Small intestine (tissue), 7 donors: ENCODE measurements at regions not wholly inside any gene's neighbourhood (a gene's known extent, or its start where the extent isn't known, plus 50 kb on each side); places are given as distances from the start of the nearest gene placed in this dataset.
"Not testable (repeated sequence)": the region's sequence is repeated elsewhere in the genome, so short reads cannot be mapped to it uniquely, and the experiment has no call there.

Source experiments
- DNase-seq, 2 donors: peaks; one replicate each; pipeline versions ENCODE4 v3.0.0 to v3.0.0-alpha.2; 2013
- FAIRE-seq: peaks from 2 replicates; lab custom pipeline; 2012; peaks lifted over from hg19 to GRCh38; lab: Jason Lieb, UNC
- H3K27ac ChIP-seq, 3 donors: one replicate each; pipeline ENCODE4 v1.5.1; 2013; ENCODE audit warnings: low read length in 2 of 3, mild to moderate bottlenecking in 2 of 3, control low read depth in 1 of 3, inconsistent platforms in 1 of 3, low read depth in 1 of 3, moderate library complexity in 1 of 3
- H3K27me3 ChIP-seq, 3 donors: one replicate each; pipeline ENCODE4 v1.6.1; 2013; ENCODE audit warnings: low read length in 3 of 3, inconsistent platforms in 1 of 3; ENCODE audit not compliant: control insufficient read depth in 3 of 3, insufficient read depth in 3 of 3
- H3K36me3 ChIP-seq, 3 donors: one replicate each; pipeline ENCODE4 v1.6.1; 2013; ENCODE audit warnings: low read length in 3 of 3, inconsistent platforms in 1 of 3, low read depth in 1 of 3, mild to moderate bottlenecking in 1 of 3, moderate library complexity in 1 of 3; ENCODE audit not compliant: control insufficient read depth in 3 of 3, insufficient read depth in 2 of 3
- H3K4me1 ChIP-seq, 3 donors: one replicate each; pipeline ENCODE4 v1.6.1; 2013; ENCODE audit warnings: low read length in 2 of 3, inconsistent platforms in 1 of 3, low read depth in 1 of 3, mild to moderate bottlenecking in 1 of 3, moderate library complexity in 1 of 3; ENCODE audit not compliant: control insufficient read depth in 3 of 3, insufficient read depth in 2 of 3
- H3K4me3 ChIP-seq, 3 donors: one replicate each; pipeline ENCODE4 v1.5.1; 2013; ENCODE audit warnings: low read length in 3 of 3, control low read depth in 1 of 3, inconsistent platforms in 1 of 3, low read depth in 1 of 3, mild to moderate bottlenecking in 1 of 3, moderate library complexity in 1 of 3
- H3K9me3 ChIP-seq, 2 donors: one replicate each; pipeline ENCODE4 v1.6.1; 2013; ENCODE audit warnings: low read depth in 1 of 2, low read length in 1 of 2; ENCODE audit not compliant: control insufficient read depth in 2 of 2, insufficient read depth in 1 of 2
- WGBS, 3 donors: extraction: QIAGEN DNeasy Blood & Tissue Kit; methylation state at CpG; one replicate each; pipeline ENCODE4 v1.1.7; 2013; 5-methylcytosine and 5-hydroxymethylcytosine counted together
- donor health status: healthy with polysubstance abuse.
- donor health status: control.
- donor health status: control.
- donor health status: Bipolar disorder and iron deficiency.
- donor health status: healthy.

DNA sequence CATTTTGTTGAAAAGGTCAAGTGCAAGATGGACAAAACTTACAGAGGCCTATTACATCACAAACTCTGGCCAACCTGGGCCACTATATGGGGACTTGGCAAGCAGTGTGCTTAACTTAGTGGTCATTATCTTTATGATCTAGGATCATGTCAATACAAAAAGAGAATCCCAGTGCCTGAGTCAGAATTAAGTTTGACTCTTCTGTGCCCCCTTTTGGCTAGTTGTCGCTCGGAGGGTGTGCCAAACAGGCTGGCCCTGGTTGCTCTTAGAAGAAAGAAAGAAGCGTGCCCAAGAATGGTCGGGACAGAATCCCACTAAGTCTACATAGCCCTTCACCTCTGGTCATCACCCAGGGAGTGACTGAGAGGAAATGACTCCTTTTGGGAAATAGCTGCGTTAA is 100.1 kb downstream of the EIF4E start:
- Histone ChIP-seq H3K27me3 (no peaks in the 10 kb centered on the region), H3K27ac (no peak overlapping the region), H3K36me3 (no peaks in the 10 kb centered on the region), H3K9me3 (no peaks in the 10 kb centered on the region), H3K4me3 (no peak overlapping the region), H3K4me1 (no peaks in the 10 kb centered on the region)
- DNase-seq (peak in 1 of 2 donors; percentile 20), FAIRE-seq (no peak)
- WGBS, 3 donors = 30 to 68% (median 66%) methylated on average over 5 of the region's 5 CpGs

DNA sequence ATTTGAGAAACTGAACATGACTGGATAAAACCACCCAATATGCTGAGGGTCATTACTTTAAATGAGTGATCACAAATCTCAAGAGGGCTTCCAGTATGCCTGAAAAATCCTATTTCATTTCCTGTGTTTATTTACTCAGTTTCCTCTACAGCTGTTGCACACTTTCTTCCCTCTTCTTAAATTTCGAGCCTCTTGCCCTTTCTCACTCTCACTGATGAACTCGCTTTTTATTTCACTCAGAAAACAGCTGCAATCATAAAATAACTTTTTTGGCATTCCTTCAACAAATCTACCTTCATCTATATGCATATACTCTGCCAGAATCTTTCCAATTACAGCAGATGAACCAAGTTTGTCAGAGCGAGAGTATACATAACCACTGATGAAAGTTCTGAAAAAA is 101.3 kb downstream of the EIF4E start:
- Histone ChIP-seq H3K36me3 (no peaks in the 10 kb centered on the region), H3K27ac (no peak overlapping the region), H3K27me3 (no peaks in the 10 kb centered on the region), H3K4me3 (no peak overlapping the region), H3K9me3 (no peaks in the 10 kb centered on the region), H3K4me1 (no peaks in the 10 kb centered on the region)
- DNase-seq (no peak), FAIRE-seq (no peak)
- 14 to 35% (median 31%) methylated on average over 3 of the region's 3 CpGs for WGBS, 3 donors

DNA sequence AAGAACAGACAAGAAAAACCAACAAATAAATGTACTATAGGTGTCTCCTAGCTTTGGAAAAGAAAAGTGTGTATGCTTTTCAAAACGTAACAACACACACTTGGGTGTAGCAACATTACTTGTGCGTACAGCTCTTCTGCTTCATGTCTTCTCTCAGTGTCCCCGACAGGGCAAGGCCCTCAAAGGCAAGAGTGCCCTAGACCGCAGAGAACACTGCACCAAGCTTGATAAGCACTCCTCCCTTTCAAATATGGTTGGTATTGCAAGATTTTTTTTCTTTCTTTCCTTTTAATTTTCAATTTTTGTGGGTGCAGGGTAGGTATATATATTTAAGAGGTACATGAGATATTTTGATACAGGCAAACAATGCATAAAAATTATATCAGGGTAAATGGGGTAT is 106.8 kb downstream of the EIF4E start:
- H3K9me3 ChIP-seq = peaks cover 0 to 1% of the 10 kb centered on the region in 2 donors
- 91 to 94% (median 93%) methylated on average over 4 of the region's 4 CpGs for WGBS, 3 donors
- H3K4me3 ChIP-seq = no peak overlapping the region
- DNase-seq (no peak), FAIRE-seq (no peak)
- H3K36me3 ChIP-seq = no peaks in the 10 kb centered on the region
- H3K27ac ChIP-seq = no peak overlapping the region
- H3K27me3 ChIP-seq = no peaks in the 10 kb centered on the region
- H3K4me1 ChIP-seq = no peaks in the 10 kb centered on the region

DNA sequence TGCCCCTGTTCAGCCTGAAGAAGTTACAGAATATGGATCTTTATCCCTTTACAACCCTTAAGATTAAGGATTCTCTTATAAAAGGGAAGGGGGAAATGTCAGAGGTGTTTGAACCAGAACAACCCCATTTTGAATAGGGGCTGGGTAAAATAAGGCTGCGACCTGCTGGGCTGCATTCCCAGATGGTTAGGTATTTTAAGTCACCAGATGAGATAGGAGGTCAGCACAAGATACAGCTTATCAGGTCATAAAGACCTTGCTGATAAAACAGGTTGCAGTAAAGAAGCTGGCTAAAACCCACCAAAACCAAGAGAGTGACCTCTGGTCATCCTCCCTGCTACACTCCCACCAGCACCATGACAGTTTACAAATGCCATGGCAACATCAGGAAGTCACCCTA is 110.8 kb downstream of the EIF4E start:
- not testable (repeated sequence) for H3K36me3 ChIP-seq, H3K9me3 ChIP-seq, H3K27me3 ChIP-seq, FAIRE-seq, DNase-seq, H3K27ac ChIP-seq, H3K4me1 ChIP-seq, H3K4me3 ChIP-seq
- WGBS, 3 donors = 47 to 85% (median 80%) methylated on average over 1 of the region's 1 CpG

DNA sequence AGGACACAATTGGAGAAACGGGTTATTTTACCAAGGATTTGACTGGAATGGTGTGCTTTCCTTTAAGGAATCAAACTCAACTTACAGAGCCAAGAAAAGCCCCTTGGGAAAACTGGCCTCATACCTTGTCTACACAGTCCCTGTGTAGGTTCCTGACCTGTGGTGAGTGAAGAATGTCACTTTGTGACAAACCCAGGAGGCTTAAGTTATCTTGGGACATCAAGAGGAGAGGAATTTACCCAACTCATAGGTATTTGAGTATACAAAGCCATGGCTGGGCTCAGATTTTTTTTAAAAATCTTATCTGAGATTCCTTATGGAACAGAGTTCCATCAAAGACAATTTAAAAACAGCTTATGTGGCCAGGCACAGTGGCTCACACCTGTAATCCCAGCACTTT is 112.1 kb downstream of the EIF4E start:
- DNase-seq (no peak), FAIRE-seq (no peak)
- Histone ChIP-seq H3K27me3 (no peaks in the 10 kb centered on the region), H3K9me3 (peaks cover 0 to 7% of the 10 kb centered on the region in 2 donors), H3K4me1 (no peaks in the 10 kb centered on the region), H3K36me3 (no peaks in the 10 kb centered on the region), H3K27ac (no peak overlapping the region), H3K4me3 (no peak overlapping the region)
- 69 to 85% (median 78%) methylated on average over 1 of the region's 1 CpG for WGBS, 3 donors

DNA sequence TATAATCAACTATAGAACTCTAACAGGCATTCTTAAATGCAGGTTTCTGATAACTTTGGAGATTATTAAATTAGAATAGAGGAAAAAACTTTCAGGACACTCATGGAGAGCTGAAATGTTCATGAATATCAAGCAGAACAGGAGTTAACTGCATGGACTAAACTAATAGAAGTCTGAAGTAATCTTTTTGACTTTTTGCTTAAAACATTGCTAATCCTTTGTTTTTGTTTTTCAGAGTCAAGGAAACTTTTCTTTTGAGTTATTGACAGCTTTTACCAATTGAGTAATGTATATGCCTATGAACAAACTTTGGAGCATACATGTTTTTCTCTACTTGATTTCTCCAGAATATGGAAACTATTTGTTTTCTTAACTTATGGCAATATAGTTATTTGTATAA is 112.5 kb downstream of the EIF4E start:
- H3K27ac ChIP-seq = no peak overlapping the region
- no peaks in the 10 kb centered on the region for H3K27me3 ChIP-seq
- no peaks in the 10 kb centered on the region for H3K36me3 ChIP-seq
- H3K9me3 ChIP-seq = peaks cover 0 to 7% of the 10 kb centered on the region in 2 donors
- DNase-seq (no peak), FAIRE-seq (no peak)
- no peak overlapping the region for H3K4me3 ChIP-seq
- no peaks in the 10 kb centered on the region for H3K4me1 ChIP-seq

DNA sequence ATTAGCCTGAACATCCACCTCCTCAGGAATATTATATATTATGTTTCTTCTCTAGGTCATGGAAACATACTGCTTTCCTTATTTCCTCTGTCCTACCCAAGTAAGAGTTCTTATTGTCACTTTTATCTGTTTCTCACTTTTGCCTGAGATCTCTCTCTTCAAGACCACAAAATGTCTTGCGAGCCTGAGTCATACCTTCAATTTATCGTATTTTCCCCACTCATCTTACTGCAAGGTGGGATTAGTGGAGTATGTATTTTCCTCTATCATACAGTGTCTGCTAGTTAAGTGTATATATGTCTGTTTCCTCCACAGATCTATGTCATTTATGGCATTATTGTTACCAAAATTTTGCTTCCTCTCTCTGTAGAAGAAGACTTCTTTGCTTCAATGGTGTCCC is 124.5 kb downstream of the EIF4E start:
- Histone ChIP-seq H3K36me3 (no peaks in the 10 kb centered on the region), H3K27ac (no peak overlapping the region), H3K4me3 (no peak overlapping the region), H3K27me3 (no peaks in the 10 kb centered on the region), H3K4me1 (no peaks in the 10 kb centered on the region), H3K9me3 (no peaks in the 10 kb centered on the region)
- DNase-seq = no peak
- WGBS, 3 donors = 82 to 92% (median 90%) methylated on average over 2 of the region's 2 CpGs
- FAIRE-seq = no peak

DNA sequence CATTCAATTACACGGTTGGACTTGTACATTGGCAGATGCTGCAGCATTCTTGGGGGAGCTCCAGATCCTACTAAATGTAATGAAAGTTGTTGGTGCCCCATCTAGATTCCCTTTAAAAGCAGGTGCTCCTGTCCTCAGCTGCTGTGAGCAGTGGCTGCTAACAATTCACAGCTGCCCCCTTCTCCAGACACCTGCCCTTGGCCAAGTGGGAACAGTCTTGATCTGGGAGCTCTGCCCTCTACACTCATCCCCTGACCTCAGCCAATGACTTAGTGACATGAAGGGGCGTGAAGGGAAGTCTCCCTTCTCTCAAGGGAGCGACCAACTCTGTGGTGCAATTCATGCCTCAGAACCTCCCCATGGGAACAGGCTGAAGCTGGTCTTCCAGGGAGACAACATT is 125.7 kb downstream of the EIF4E start:
- H3K9me3 ChIP-seq = no peaks in the 10 kb centered on the region
- FAIRE-seq (no peak), DNase-seq (no peak)
- WGBS, 3 donors = 70 to 87% (median 74%) methylated on average over 3 of the region's 3 CpGs
- no peak overlapping the region for H3K27ac ChIP-seq
- H3K4me1 ChIP-seq = no peaks in the 10 kb centered on the region
- no peaks in the 10 kb centered on the region for H3K27me3 ChIP-seq
- H3K36me3 ChIP-seq = no peaks in the 10 kb centered on the region
- H3K4me3 ChIP-seq = no peak overlapping the region

DNA sequence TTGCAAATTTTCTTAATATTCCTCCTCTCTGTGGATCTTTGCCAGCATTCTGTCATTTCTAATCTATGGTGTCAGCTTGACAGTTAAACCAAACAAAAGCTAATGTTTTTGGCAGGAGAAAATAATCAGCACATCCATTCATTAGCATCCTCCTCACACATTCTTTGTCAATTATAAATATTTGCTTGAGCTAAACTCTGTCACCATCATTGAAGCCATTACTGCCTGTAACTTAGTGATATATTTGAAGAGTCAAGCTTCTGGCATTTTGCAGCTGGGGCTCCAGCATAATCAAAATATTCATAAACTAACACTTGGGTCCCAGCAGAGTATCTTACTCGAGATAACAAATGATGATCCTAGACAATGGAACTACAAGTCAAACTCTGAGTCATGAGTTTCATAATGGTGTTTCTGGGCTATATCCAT is 126.1 kb downstream of the EIF4E start:
- FAIRE-seq (no peak), DNase-seq (no peak)
- Histone ChIP-seq H3K27ac (no peak overlapping the region), H3K27me3 (no peaks in the 10 kb centered on the region), H3K9me3 (no peaks in the 10 kb centered on the region), H3K4me3 (no peak overlapping the region), H3K4me1 (no peaks in the 10 kb centered on the region), H3K36me3 (no peaks in the 10 kb centered on the region)
- 39 to 52% (median 41%) methylated on average over 1 of the region's 1 CpG for WGBS, 3 donors
